A549 (cell line): ENCODE measurements at regions not wholly inside any gene's neighbourhood (a gene's known extent, or its start where the extent isn't known, plus 50 kb on each side); places are given as distances from the start of the nearest gene placed in this dataset.

Source experiments
- ATAC-seq, 2 experiments: fragments of 200-7000 bp in 1 of 2; fragments of >200 bp in 1 of 2; cut with Nextera tagmentation in 1 of 2; cut with Tn5 transposase in 1 of 2; 3 replicates each; pipeline versions ENCODE4 v1.8.0 to v1.9.1; 2018 to 2020; ENCODE audit warnings: mild to moderate bottlenecking in 1 of 2, moderate library complexity in 1 of 2
- CTCF ChIA-PET: fragments of 300-600 bp; sonication (Branson Sonifier 250); formaldehyde crosslinking; extraction: SDS; loops from one replicate; lab custom pipeline; 2021; ENCODE audit warnings: antibody characterized with exemption, inconsistent platforms; lab: Yijun Ruan, JAX
- POLR2A ChIA-PET: fragments of 350-600 bp; formaldehyde crosslinking; extraction: SDS; loops from one replicate; lab custom pipeline; 2021; ENCODE audit warnings: antibody characterized with exemption, inconsistent platforms; lab: Yijun Ruan, JAX
- DNase-seq, 2 experiments: peaks; one replicate each; pipeline versions ENCODE4 v3.0.0 to v3.0.0-alpha.2; 2011 to 2016; ENCODE audit warnings: low read depth in 1 of 2, low spot score in 1 of 2
- FAIRE-seq: peaks from 2 replicates; lab custom pipeline; 2011; peaks lifted over from hg19 to GRCh38; lab: Jason Lieb, UNC
- H3K27ac ChIP-seq, 2 experiments: fragments of >200 bp; sonication (Bioruptor Twin); formaldehyde crosslinking; 3 replicates each; pipeline ENCODE4 v1.5.1; 2016 to 2017
- H3K4me1 ChIP-seq: fragments of >200 bp; sonication (Bioruptor Twin); formaldehyde crosslinking; 3 replicates; pipeline ENCODE4 v1.6.1; 2016
- H3K4me2 ChIP-seq: fragments of >200 bp; sonication (Bioruptor Twin); formaldehyde crosslinking; 3 replicates; pipeline ENCODE4 v1.6.1; 2016
- H3K4me3 ChIP-seq: fragments of >200 bp; sonication (Bioruptor Twin); formaldehyde crosslinking; 3 replicates; pipeline ENCODE4 v1.5.1; 2016
- H3K9me3 ChIP-seq: fragments of >200 bp; sonication (Bioruptor Twin); formaldehyde crosslinking; 3 replicates; pipeline ENCODE4 v1.6.1; 2016
- CBX2 ChIP-seq: fragments of 200-600 bp; sonication (generic); IDR thresholded peaks from 2 replicates; pipeline ENCODE4 v1.6.1; 2016; ENCODE audit warnings: low read depth, mild to moderate bottlenecking, borderline replicate concordance
- CEBPB ChIP-seq, 2 experiments: fragments of >200 bp in 1 of 2; sonication (Bioruptor Twin) in 1 of 2; formaldehyde crosslinking in 1 of 2; IDR thresholded peaks; 2 replicates each; pipeline ENCODE4 v1.6.1; 2012 to 2016
- CHD2 ChIP-seq: fragments of 150-350 bp; IDR thresholded peaks from 2 replicates; pipeline ENCODE4 v1.6.1; 2014; ENCODE audit warnings: low read length; ENCODE audit not compliant: partially characterized antibody
- EHMT2 ChIP-seq: fragments of 200-600 bp; sonication (generic); IDR thresholded peaks from 2 replicates; pipeline ENCODE4 v1.6.1; 2016; ENCODE audit warnings: antibody characterized with exemption, low read depth, mild to moderate bottlenecking, moderate library complexity
- ELK1 ChIP-seq: fragments of 150-350 bp; IDR thresholded peaks from 2 replicates; pipeline ENCODE4 v1.6.1; 2014; ENCODE audit warnings: low read depth, mild to moderate bottlenecking, low read length
- EP300 ChIP-seq, 2 experiments: fragments of >200 bp; sonication (Bioruptor Twin); formaldehyde crosslinking; IDR thresholded peaks; 2 replicates in 1 of 2; 3 replicates in 1 of 2; pipeline ENCODE4 v1.6.1; 2016 to 2017
- FOSL2 ChIP-seq, 2 experiments: fragments of 450-650 bp in 1 of 2; fragments of >200 bp in 1 of 2; sonication (Bioruptor Twin) in 1 of 2; formaldehyde crosslinking; IDR thresholded peaks; 2 replicates each; pipeline versions ENCODE4 v1.5.0 to v1.6.1; 2016 to 2020; ENCODE audit warnings: mild to moderate bottlenecking in 1 of 2, moderate library complexity in 1 of 2
- HDAC2 ChIP-seq: fragments of 200-600 bp; sonication (generic); IDR thresholded peaks from 2 replicates; pipeline ENCODE4 v1.6.1; 2016
- JUNB ChIP-seq: fragments of >200 bp; sonication (Bioruptor Twin); formaldehyde crosslinking; IDR thresholded peaks from 2 replicates; pipeline ENCODE4 v1.6.1; 2016
- NFE2L2 ChIP-seq: fragments of 150-350 bp; conservative IDR thresholded peaks from 2 replicates; pipeline ENCODE4 v1.6.1; 2014; ENCODE audit warnings: low read length
- POLR2A ChIP-seq: IDR thresholded peaks from 2 replicates; pipeline ENCODE4 v1.6.1; 2012; ENCODE audit warnings: mild to moderate bottlenecking, low read length
- RAD21 ChIP-seq, 2 experiments: fragments of >200 bp in 1 of 2; sonication (Bioruptor Twin) in 1 of 2; formaldehyde crosslinking in 1 of 2; IDR thresholded peaks in 1 of 2; conservative IDR thresholded peaks in 1 of 2; 2 replicates in 1 of 2; 3 replicates in 1 of 2; pipeline ENCODE4 v1.6.1; 2012 to 2018; ENCODE audit warnings: inconsistent platforms in 1 of 2
- RCOR1 ChIP-seq: fragments of 150-350 bp; IDR thresholded peaks from 2 replicates; pipeline ENCODE4 v1.6.1; 2014; ENCODE audit warnings: antibody characterized with exemption, low read length, low read depth
- SMC3 ChIP-seq: fragments of >200 bp; sonication (Bioruptor Twin); formaldehyde crosslinking; IDR thresholded peaks from 3 replicates; pipeline ENCODE4 v1.6.1; 2018; ENCODE audit warnings: inconsistent platforms
- SREBF2 ChIP-seq: fragments of 450-650 bp; IDR thresholded peaks from 2 replicates; pipeline ENCODE4 v1.6.1; 2014; ENCODE audit warnings: mild to moderate bottlenecking, moderate library complexity
- ZC3H11A ChIP-seq: fragments of 450-650 bp; IDR thresholded peaks from 2 replicates; pipeline ENCODE4 v1.6.1; 2014; ENCODE audit warnings: antibody characterized with exemption, mild to moderate bottlenecking
- ZNF302 ChIP-seq: fragments of 250-450 bp; sonication (Bioruptor Pico); IDR thresholded peaks from 2 replicates; pipeline ENCODE4 v1.9.0; 2021; ENCODE audit warnings: inconsistent platforms, mild to moderate bottlenecking, moderate library complexity
- WGBS: methylation state at CpG from one replicate; pipeline ENCODE4 v1.1.6; 2017; ENCODE audit errors: missing lambda C conversion rate; 5-methylcytosine and 5-hydroxymethylcytosine counted together
- TF ChIP-seq, protein P1 (sequence below): fragments of >200 bp; sonication (Bioruptor Twin); formaldehyde crosslinking; IDR thresholded peaks from 3 replicates; pipeline ENCODE4 v1.6.1; 2016
- TF ChIP-seq, protein P2 (sequence below): fragments of >200 bp; sonication (Bioruptor Twin); formaldehyde crosslinking; IDR thresholded peaks from 3 replicates; pipeline ENCODE4 v1.5.1; 2016

DNA sequence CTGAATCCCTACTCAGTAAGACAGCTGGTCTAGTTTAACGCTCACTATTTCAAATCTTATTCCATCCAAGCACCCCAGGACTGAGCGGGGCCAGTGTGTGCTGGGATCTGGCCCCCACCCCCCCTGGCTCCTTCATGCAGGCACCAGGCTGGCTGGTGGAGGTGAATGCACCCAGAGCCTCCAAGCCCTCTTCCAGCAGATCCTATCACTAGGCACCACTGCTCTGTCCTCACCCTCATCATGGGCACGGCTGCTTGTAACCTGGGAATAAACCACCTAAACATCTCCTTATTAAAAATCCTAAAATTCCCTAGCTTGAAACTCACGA lies 194.3 kb downstream of the ARL4C start:
- POLR2A ChIA-PET = no interaction called here
- 95% methylated on average over 4 of the region's 4 CpGs for WGBS
- no peak overlapping the region for H3K4me2 ChIP-seq
- peaks cover 62% of the 10 kb centered on the region for H3K4me1 ChIP-seq
- FAIRE-seq = no peak
- TF ChIP-seq ZNF302 (CRISPR knock-in tag) = no peak
- TF ChIP-seq SMC3 = no peak
- no peak for TF ChIP-seq HDAC2
- TF ChIP-seq JUNB = no peak
- TF ChIP-seq ZC3H11A = no peak
- no peak for TF ChIP-seq FOSL2 (IDR thresholded peaks at IDR 0.05)
- TF ChIP-seq FOSL2 (CRISPR knock-in tag; IDR thresholded peaks at IDR 0.05) = no peak
- TF ChIP-seq EHMT2 = no peak
- no peak for TF ChIP-seq NFE2L2
- no peak for TF ChIP-seq ELK1
- no peak for TF ChIP-seq RAD21 (conservative IDR thresholded peaks at IDR 0.05 in 1 of 2, IDR thresholded peaks at IDR 0.05 in 1 of 2)
- no peak for TF ChIP-seq RCOR1
- no peak for TF ChIP-seq CBX2
- no peak for TF ChIP-seq EP300 (IDR thresholded peaks at IDR 0.05)
- TF ChIP-seq POLR2A = no peak
- TF ChIP-seq, all 56 proteins: peak for 0
- H3K9me3 ChIP-seq = peaks cover 8% of the 10 kb centered on the region; the same call in 2 of the 3 replicates
- CTCF ChIA-PET = interaction anchor here (1.4 to 2.6 kb wide), 2 partner anchors 9 to 13 kb away, joined by 3 to 8 read pairs; no protein-coding TSS in a partner anchor
- DNase-seq (no peak), ATAC-seq (no peak)
- H3K27ac ChIP-seq = peak overlapping the region; percentile 88 to 94
- H3K4me3 ChIP-seq = no peak overlapping the region

DNA sequence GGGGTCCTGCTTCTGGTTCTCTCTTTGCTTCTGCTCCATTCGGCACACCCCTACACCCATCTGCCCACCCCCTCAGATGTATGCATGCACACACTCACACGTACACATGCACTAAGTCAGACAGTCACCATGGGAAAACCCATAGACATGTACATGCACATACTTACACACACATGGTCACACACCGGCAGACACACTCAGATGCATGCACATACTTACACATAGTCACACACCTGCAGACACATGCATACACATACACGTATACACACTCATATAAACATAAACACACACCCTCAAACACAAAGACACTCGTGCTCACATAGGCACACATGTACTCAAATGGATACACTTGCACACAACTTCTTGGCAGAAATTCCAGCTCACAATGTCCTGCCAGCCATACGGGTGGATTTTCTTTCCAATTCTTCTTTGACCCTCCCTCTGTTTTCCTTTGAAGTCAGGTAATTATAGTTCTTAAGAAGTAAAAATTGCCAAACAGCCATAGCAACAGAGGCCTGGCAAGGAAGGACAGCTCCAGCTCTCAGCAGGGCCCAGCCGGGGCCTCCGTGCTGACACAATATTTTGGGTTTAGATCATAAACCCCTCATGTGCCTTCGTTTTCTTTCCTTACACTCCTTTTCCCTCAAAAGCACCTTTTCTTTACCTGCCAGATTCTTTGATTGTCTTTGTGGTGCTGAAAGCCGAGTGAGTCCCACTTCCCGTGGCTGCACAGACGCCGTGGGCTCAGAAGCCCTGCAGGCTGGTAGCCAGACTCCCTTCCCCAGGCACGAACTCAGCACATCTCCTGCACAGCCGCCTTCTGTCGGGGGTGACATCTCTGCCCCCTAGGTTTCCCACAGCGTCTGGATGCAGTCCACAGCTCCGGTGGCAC lies 195.7 kb downstream of the ARL4C start:
- Histone ChIP-seq H3K9me3 (no peaks in the 10 kb centered on the region), H3K27ac (peak overlapping the region; percentile 88 to 94; a peak in 4 of 6 replicates), H3K4me1 (peaks cover 48% of the 10 kb centered on the region), H3K4me2 (no peak overlapping the region), H3K4me3 (no peak overlapping the region)
- FAIRE-seq (no peak), ATAC-seq (no peak), DNase-seq (no peak)
- WGBS = 89% methylated on average over 17 of the region's 18 CpGs
- POLR2A ChIA-PET = no interaction called here
- CTCF ChIA-PET = interaction anchor here (1.2 to 2.9 kb wide), 5 partner anchors 10 to 165 kb away, joined by 3 to 11 read pairs (median 6); no protein-coding TSS in a partner anchor
- TF ChIP-seq, protein P1, sequence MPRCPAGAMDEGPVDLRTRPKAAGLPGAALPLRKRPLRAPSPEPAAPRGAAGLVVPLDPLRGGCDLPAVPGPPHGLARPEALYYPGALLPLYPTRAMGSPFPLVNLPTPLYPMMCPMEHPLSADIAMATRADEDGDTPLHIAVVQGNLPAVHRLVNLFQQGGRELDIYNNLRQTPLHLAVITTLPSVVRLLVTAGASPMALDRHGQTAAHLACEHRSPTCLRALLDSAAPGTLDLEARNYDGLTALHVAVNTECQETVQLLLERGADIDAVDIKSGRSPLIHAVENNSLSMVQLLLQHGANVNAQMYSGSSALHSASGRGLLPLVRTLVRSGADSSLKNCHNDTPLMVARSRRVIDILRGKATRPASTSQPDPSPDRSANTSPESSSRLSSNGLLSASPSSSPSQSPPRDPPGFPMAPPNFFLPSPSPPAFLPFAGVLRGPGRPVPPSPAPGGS = no peak
- TF ChIP-seq CEBPB (IDR thresholded peaks at IDR 0.05) = no peak
- no peak for TF ChIP-seq CHD2
- no peak for TF ChIP-seq FOSL2 (IDR thresholded peaks at IDR 0.05)
- no peak for TF ChIP-seq FOSL2 (CRISPR knock-in tag; IDR thresholded peaks at IDR 0.05)
- no peak for TF ChIP-seq HDAC2
- TF ChIP-seq ZNF302 (CRISPR knock-in tag) = no peak
- TF ChIP-seq, protein P2, sequence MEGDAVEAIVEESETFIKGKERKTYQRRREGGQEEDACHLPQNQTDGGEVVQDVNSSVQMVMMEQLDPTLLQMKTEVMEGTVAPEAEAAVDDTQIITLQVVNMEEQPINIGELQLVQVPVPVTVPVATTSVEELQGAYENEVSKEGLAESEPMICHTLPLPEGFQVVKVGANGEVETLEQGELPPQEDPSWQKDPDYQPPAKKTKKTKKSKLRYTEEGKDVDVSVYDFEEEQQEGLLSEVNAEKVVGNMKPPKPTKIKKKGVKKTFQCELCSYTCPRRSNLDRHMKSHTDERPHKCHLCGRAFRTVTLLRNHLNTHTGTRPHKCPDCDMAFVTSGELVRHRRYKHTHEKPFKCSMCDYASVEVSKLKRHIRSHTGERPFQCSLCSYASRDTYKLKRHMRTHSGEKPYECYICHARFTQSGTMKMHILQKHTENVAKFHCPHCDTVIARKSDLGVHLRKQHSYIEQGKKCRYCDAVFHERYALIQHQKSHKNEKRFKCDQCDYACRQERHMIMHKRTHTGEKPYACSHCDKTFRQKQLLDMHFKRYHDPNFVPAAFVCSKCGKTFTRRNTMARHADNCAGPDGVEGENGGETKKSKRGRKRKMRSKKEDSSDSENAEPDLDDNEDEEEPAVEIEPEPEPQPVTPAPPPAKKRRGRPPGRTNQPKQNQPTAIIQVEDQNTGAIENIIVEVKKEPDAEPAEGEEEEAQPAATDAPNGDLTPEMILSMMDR = no peak
- no peak for TF ChIP-seq SREBF2
